Stimulated activated CD4-positive, alpha-beta T cell treated with anti-CD3 and anti-CD28 coated beads, Interleukin-2, amount 100 ng/mL, for 4 hours (primary cell): ENCODE measurements at regions not wholly inside any gene's neighbourhood (a gene's known extent, or its start where the extent isn't known, plus 50 kb on each side); places are given as distances from the start of the nearest gene placed in this dataset.
"Not testable (repeated sequence)": the region's sequence is repeated elsewhere in the genome, so short reads cannot be mapped to it uniquely, and the experiment has no call there.

Experiments used
- DNase-seq: peaks from one replicate; pipeline ENCODE4 v3.0.0-alpha.2; 2020; ENCODE audit warnings: low read depth

GRCh38 chr16:29182501-29182900 lies 197.6 kb downstream of the LAT start:
- DNase-seq, result no peak

- DNase-seq, result not testable (repeated sequence)
Measured at GRCh38 chr16:29181921-29182411, 197.1 kb downstream of the LAT start.

GRCh38 chr16:29181254-29181780 lies 196.5 kb downstream of the LAT start:
- DNase-seq, result not testable (repeated sequence)

- DNase-seq, result not testable (repeated sequence)
Measured at GRCh38 chr16:29180206-29180600, 195.4 kb downstream of the LAT start.

GRCh38 chr16:29179401-29180205 lies 194.8 kb downstream of the LAT start:
- not testable (repeated sequence) for DNase-seq

- DNase-seq, result not testable (repeated sequence)
Measured at GRCh38 chr16:29177888-29178726, 193.3 kb downstream of the LAT start.

- DNase-seq, result not testable (repeated sequence)
Measured at GRCh38 chr16:29177203-29177887, 192.5 kb downstream of the LAT start.

- DNase-seq, result not testable (repeated sequence)
Measured at GRCh38 chr16:29176822-29177202, 192.0 kb downstream of the LAT start.

GRCh38 chr16:29176154-29176470 lies 191.3 kb downstream of the LAT start:
- not testable (repeated sequence) for DNase-seq

GRCh38 chr16:29175411-29176153 lies 190.7 kb downstream of the LAT start:
- not testable (repeated sequence) for DNase-seq

- DNase-seq, result not testable (repeated sequence)
Measured at GRCh38 chr16:29173371-29174305, 188.8 kb downstream of the LAT start.

GRCh38 chr16:29172098-29172724 lies 187.4 kb downstream of the LAT start:
- DNase-seq, result not testable (repeated sequence)

GRCh38 chr16:29171296-29171695 lies 186.4 kb downstream of the LAT start:
- DNase-seq, result not testable (repeated sequence)

- not testable (repeated sequence) for DNase-seq
Measured at GRCh38 chr16:29170393-29171119, 185.7 kb downstream of the LAT start.

GRCh38 chr16:29169295-29169994 lies 184.6 kb downstream of the LAT start:
- DNase-seq, result not testable (repeated sequence)

GRCh38 chr16:29168515-29169259 lies 183.8 kb downstream of the LAT start:
- DNase-seq, result not testable (repeated sequence)

GRCh38 chr16:29164442-29165089 lies 179.7 kb downstream of the LAT start:
- not testable (repeated sequence) for DNase-seq
